Breast epithelium (tissue), 4 donors: ENCODE measurements at regions not wholly inside any gene's neighbourhood (a gene's known extent, or its start where the extent isn't known, plus 50 kb on each side); places are given as distances from the start of the nearest gene placed in this dataset.

ENCODE experiments used
- DNase-seq, 2 donors: peaks; one replicate each; pipeline ENCODE4 v3.0.0-alpha.2; 2019; ENCODE audit warnings: low spot score in 2 of 2
- H3K27ac ChIP-seq, 2 donors: fragments of 200-600 bp; sonication (generic) in 1 of 2; one replicate each; pipeline ENCODE4 v1.5.1; 2016 to 2019; ENCODE audit warnings: mild to moderate bottlenecking in 1 of 2
- H3K27me3 ChIP-seq, 2 donors: fragments of 200-600 bp; sonication (generic) in 1 of 2; one replicate each; pipeline versions ENCODE4 v1.5.1 to v1.6.0; 2017 to 2019; ENCODE audit warnings: control low read depth in 1 of 2, mild to moderate bottlenecking in 1 of 2
- H3K36me3 ChIP-seq: fragments of 200-600 bp; one replicate; pipeline ENCODE4 v1.5.1; 2019
- H3K4me1 ChIP-seq, 2 donors: fragments of 200-600 bp; sonication (generic); one replicate each; pipeline ENCODE4 v1.5.1; 2016 to 2019; ENCODE audit warnings: control low read depth in 1 of 2
- H3K4me3 ChIP-seq, 3 donors: fragments of 200-600 bp; sonication (generic); 1 replicate in 2 of 3; 2 replicates in 1 of 3; pipeline ENCODE4 v1.5.1; 2016 to 2019; ENCODE audit warnings: mild to moderate bottlenecking in 3 of 3, moderate library complexity in 2 of 3
- H3K9me3 ChIP-seq, 2 donors: fragments of 200-600 bp; sonication (generic) in 1 of 2; one replicate each; pipeline ENCODE4 v1.5.1; 2016 to 2019; ENCODE audit warnings: control low read depth in 1 of 2
- POLR2A ChIP-seq: fragments of 450-650 bp; IDR thresholded peaks from one replicate; pipeline ENCODE4 v1.6.1; 2016; ENCODE audit warnings: antibody characterized with exemption, mild to moderate bottlenecking, moderate library complexity
- POLR2AphosphoS5 ChIP-seq, 3 donors: sonication (generic); formaldehyde crosslinking; IDR thresholded peaks; one replicate each; pipeline ENCODE4 v1.6.1; 2017; ENCODE audit warnings: antibody characterized with exemption in 3 of 3
- intact Hi-C: fragments of 100-400 bp; cut with DNase I; formaldehyde crosslinking; loops from one replicate; pipeline ENCODE4 v1.15.1; 2023; ENCODE audit warnings: low total_unique reads
- TF ChIP-seq, protein P1 (sequence below), 3 donors: fragments of 450-650 bp; IDR thresholded peaks; one replicate each; pipeline ENCODE4 v1.5.1; 2016 to 2017; ENCODE audit warnings: antibody characterized with exemption in 3 of 3, mild to moderate bottlenecking in 3 of 3, moderate library complexity in 3 of 3

DNA sequence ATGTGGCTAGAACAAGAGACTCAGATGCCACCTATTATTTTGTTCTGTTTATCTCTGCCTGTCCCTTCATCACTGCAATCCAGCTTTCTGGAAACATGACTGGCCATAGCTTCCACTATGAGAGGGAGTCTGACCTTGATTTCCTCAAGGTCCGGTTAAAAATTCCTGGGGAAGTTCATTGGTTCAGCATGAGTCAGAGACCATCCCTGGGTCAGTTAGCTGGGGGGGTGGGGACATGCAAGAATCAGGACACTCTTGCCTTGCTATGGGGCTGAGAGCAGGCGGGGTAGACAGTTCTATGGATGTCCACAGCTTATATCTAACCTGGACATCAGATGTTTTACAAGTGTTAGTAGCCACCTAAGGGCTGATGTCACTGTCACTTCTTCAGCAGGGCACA lies 81.1 kb downstream of the TENT5C start:
- Histone ChIP-seq H3K36me3 (no peaks in the 10 kb centered on the region), H3K27ac (no peak overlapping the region), H3K9me3 (no peaks in the 10 kb centered on the region), H3K27me3 (no peaks in the 10 kb centered on the region), H3K4me1 (no peaks in the 10 kb centered on the region), H3K4me3 (no peak overlapping the region)
- no peak for DNase-seq
- intact Hi-C loops, result no loop called here
- TF ChIP-seq, protein P1, sequence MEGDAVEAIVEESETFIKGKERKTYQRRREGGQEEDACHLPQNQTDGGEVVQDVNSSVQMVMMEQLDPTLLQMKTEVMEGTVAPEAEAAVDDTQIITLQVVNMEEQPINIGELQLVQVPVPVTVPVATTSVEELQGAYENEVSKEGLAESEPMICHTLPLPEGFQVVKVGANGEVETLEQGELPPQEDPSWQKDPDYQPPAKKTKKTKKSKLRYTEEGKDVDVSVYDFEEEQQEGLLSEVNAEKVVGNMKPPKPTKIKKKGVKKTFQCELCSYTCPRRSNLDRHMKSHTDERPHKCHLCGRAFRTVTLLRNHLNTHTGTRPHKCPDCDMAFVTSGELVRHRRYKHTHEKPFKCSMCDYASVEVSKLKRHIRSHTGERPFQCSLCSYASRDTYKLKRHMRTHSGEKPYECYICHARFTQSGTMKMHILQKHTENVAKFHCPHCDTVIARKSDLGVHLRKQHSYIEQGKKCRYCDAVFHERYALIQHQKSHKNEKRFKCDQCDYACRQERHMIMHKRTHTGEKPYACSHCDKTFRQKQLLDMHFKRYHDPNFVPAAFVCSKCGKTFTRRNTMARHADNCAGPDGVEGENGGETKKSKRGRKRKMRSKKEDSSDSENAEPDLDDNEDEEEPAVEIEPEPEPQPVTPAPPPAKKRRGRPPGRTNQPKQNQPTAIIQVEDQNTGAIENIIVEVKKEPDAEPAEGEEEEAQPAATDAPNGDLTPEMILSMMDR (IDR thresholded peaks at IDR 0.05), result no peak
- no peak for TF ChIP-seq POLR2AphosphoS5 (IDR thresholded peaks at IDR 0.05)
- TF ChIP-seq POLR2A, result no peak

DNA sequence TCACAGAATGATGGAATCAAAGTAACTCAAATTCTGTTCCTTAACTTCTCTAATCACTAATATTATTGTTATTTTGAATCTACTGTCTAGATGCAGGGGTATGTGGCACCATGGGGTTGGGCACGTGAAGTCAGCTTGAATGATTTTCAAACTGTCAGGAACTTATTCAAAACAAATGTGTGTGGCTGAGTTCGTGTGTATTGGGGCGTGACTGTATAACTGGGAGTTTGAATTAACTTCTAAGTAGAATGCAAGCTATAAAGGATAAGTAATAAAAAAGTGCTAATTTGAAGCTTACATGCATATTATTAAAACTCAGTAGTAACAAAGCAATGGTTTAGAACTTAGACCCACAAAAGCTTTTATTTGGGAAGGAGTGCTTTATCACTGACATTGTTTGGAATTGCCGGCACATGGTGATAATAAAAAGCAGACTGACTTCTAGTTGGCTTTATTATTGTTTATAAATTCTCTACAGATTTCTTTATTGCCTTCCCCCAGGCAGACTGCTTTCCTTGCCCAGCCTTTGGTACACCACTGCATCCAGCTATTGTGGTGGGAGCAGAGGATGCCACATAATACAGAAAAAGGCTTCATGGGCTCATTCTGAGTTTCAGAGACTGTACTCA lies 84.3 kb downstream of the TENT5C start:
- intact Hi-C loops, result no loop called here
- H3K4me3 ChIP-seq, result no peak overlapping the region
- H3K27me3 ChIP-seq, result no peaks in the 10 kb centered on the region
- no peaks in the 10 kb centered on the region for H3K36me3 ChIP-seq
- DNase-seq, result no peak
- no peaks in the 10 kb centered on the region for H3K9me3 ChIP-seq
- no peak for TF ChIP-seq POLR2AphosphoS5 (IDR thresholded peaks at IDR 0.05)
- TF ChIP-seq POLR2A, result no peak
- TF ChIP-seq, protein P1 (IDR thresholded peaks at IDR 0.05), result no peak
- H3K4me1 ChIP-seq, result no peaks in the 10 kb centered on the region
- no peak overlapping the region for H3K27ac ChIP-seq

DNA sequence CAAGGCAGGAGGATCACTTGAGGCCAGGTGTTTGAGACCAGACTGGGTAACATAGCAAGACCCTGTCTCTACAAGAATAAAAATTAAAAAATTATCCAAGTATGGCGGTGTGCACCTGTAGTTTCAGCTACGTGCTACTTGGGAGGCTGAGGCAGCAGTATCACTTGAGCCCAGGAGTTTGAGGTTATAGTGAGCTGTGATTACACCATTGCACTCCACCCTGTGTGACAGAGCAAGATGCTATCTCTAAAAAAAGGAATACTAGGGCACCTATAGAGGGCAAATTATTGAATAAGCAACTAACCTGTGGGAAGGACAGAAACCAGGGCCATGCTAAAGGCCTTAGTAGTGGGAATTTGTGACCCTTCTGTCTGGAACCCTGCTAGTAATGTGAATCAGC lies 86.1 kb downstream of the TENT5C start:
- Histone ChIP-seq H3K27me3 (no peaks in the 10 kb centered on the region), H3K4me3 (no peak overlapping the region), H3K27ac (no peak overlapping the region), H3K4me1 (no peaks in the 10 kb centered on the region), H3K9me3 (no peaks in the 10 kb centered on the region), H3K36me3 (no peaks in the 10 kb centered on the region)
- no peak for DNase-seq
- intact Hi-C loops, result no loop called here
- TF ChIP-seq, protein P1 (IDR thresholded peaks at IDR 0.05), result no peak
- TF ChIP-seq POLR2A, result no peak
- no peak for TF ChIP-seq POLR2AphosphoS5 (IDR thresholded peaks at IDR 0.05)

DNA sequence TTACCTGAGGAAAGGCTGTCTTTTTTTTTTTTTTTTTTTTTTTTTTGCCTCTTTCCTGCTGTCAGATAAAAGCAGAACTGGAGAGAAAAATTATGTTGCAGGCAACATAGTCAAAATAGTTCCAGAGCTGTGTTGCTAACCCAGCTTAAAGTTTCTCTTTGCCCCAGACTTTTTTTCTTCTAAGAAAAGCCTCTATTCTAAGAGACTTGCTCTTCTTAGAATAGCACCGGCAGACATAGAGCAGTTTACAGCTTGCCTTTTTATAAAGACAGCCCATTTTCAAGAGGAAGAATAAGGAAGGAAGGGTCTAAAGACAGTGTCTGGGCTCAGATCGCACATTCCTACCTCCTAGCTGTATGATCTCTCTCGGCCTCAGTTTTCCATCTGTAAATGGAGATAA lies 88.7 kb downstream of the TENT5C start:
- DNase-seq, result no peak
- Histone ChIP-seq H3K9me3 (no peaks in the 10 kb centered on the region), H3K27me3 (no peaks in the 10 kb centered on the region), H3K36me3 (no peaks in the 10 kb centered on the region), H3K27ac (no peak overlapping the region), H3K4me1 (no peaks in the 10 kb centered on the region), H3K4me3 (no peak overlapping the region)
- intact Hi-C loops, result no loop called here
- TF ChIP-seq POLR2AphosphoS5 (IDR thresholded peaks at IDR 0.05) (no peak), POLR2A (no peak)
- TF ChIP-seq, protein P1 (IDR thresholded peaks at IDR 0.05), result no peak

DNA sequence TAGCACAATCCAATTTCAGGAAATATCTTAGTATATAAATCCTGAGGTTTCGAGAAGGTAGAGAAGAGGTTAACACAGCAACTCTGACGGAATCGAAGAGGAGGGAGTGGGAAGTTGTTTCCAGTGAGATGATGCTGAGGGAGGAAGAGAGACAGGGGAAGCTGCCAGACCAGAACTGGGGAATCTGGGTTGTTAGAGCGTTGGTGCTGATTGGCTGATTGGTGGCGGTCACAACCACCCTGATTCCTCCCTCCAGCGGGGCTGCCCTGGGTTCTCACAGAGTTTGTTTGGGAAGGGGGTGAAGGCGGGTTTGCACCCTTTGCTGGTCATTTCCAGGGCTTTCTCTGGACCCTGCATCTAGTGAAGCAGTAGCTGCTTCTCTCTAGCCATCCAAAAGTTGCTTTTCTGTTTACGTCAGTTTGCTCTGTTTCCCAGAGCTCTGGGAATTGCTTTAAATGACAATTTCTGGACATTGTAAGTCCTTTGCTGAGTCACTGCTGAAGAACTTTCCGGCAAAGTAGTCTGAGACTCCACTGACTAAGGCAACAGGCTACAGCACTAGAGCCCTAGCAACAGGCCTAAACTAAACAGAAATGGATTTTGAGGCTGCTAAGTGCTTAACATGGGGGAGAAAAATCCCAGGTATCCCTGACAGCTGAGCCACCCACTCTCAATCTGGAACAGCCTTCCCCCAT lies 90.1 kb downstream of the TENT5C start:
- intact Hi-C loops, result no loop called here
- TF ChIP-seq, protein P1 (IDR thresholded peaks at IDR 0.05), result no peak
- TF ChIP-seq POLR2AphosphoS5 (IDR thresholded peaks at IDR 0.05) (no peak), POLR2A (no peak)
- Histone ChIP-seq H3K36me3 (no peaks in the 10 kb centered on the region), H3K27me3 (no peaks in the 10 kb centered on the region), H3K27ac (peak overlapping the region; percentile 64 to 78), H3K9me3 (no peaks in the 10 kb centered on the region), H3K4me3 (peak overlapping the region in 2 of 3 donors; percentile 11 to 47), H3K4me1 (no peaks in the 10 kb centered on the region)
- DNase-seq, result no peak
